Endothelial cell of hepatic sinusoid (primary cell): ENCODE measurements at regions not wholly inside any gene's neighbourhood (a gene's known extent, or its start where the extent isn't known, plus 50 kb on each side); places are given as distances from the start of the nearest gene placed in this dataset.

Experiments
- in situ Hi-C: cut with HindIII; loops from 2 replicates; pipeline ENCODE4 v1.10.0; 2017; ENCODE audit warnings: low sequenced_read_pairs

DNA sequence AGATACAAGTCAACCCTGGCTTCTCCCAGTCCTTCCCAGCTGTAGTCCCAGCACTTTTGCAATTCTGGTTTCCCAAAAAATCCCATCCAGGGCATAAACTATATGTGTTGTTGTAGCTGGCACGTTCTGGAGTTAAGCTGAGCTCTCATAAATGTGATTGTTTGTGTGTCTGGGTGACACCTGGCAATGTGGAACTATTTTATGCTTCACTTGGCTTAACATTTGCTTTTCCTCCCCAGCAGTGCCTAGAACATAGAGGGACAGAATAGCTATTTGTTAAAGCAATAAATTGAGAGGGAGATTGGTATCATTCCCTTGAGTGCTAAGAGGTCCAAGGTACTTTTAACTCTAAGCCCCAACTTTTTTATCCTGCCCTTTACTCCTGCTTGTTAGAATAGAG is 575.9 kb upstream of the NOX3 start:
- in situ Hi-C loops = no loop called here

DNA sequence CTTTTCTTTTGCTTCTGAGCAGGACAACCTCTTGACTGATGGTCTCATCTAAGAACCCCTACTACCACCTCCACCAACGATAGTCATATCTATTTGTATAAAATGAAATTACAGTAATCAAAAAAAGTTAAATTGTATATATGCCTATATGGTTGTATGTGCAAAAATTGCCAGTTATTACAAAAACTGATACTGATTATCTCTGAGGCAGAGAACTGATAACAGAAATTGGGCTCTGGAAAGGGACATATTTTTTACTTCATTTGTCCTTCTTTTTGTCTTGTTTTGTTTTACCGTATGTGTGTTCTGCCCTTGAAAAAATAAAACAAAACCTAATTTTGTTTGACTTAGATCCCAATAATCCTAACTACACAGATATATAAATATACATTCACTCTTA is 574.4 kb upstream of the NOX3 start:
- in situ Hi-C loops = no loop called here

DNA sequence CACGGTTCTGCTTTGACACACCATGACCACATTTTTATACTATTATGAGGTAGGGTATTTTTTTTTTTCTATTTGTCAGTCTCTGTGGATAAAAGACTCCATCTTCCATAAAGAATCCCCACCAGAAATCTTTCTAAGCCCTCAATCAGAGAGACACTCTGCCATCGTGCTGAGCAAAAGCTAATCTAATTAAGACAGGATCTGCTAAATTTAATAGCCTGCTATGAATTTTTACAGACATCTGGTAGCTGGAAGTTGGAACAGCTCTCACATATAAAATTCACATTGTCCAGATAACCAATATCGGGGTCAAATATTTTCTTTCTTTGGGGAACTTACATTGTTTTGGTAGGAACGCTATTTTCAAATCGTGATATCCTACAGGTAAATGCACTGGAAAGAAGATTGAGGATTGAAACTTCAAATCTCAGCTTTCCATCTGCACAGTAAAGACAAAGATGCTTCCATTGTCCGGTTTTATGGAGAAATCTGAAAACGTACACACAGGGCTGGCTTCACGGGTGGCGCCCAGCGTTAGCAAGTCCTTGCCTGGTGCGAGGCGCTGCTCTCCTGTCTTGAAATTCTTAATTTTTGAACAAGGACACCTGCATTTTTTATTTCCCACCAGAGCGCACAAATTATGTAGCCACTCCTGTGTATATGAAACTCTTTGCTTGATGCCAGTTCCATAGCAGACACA is 573.8 kb upstream of the NOX3 start:
- in situ Hi-C loops = no loop called here

DNA sequence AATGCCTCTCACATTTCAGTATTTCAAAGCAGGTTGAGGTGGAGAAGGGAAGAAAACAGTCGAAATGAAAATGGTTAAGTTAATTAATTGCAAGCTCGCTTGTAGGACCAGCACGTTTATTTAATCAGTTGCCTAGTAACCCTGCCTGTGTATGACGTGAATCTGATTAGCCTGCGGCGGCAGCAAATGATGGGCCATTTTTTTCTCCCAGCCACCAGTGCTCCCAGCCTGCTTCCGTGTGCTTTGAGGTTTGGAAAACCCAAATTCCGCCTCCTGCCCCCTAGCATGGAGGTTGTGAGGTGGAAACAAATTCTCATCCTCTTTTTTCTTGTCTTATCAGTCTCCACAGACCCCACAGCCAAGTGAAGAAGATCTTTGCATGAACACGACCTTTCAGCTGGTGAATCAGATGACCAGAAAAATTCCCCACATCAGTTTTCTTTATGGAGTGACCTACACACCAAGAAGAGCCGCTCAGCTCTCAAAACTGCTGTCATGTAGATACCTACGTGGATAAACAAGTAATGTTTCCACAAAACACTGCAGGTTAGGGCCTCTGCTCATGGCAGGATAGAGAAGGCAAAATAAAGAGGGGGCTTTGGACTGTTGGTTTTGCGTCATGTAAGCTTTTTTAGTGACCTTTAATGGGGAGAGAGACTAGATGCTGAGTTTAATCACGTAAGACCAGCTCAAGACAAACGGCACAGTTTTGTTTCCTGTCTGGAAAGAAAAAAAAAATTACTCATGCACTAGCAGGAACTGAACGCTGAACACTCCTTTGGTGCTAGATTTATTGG is 572.9 kb upstream of the NOX3 start:
- in situ Hi-C loops = no loop called here

DNA sequence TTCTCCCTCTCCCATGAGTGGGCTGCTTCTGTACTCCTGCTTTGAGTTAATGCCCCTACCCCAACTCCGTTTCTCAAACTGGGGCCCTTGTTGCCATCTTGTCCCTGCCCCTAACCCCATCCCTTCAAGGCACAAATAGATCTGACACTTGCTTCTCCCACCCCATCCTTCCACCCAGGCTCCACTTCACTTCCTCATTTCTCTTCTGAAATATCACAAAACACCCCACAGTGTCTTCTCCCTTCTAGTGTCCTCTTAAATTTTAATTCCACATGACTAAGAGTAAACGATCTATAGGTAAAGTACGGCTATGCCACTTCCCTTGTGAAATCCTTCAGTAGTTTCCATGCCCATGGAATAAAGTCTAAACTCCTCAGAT is 571.6 kb upstream of the NOX3 start:
- in situ Hi-C loops = no loop called here

DNA sequence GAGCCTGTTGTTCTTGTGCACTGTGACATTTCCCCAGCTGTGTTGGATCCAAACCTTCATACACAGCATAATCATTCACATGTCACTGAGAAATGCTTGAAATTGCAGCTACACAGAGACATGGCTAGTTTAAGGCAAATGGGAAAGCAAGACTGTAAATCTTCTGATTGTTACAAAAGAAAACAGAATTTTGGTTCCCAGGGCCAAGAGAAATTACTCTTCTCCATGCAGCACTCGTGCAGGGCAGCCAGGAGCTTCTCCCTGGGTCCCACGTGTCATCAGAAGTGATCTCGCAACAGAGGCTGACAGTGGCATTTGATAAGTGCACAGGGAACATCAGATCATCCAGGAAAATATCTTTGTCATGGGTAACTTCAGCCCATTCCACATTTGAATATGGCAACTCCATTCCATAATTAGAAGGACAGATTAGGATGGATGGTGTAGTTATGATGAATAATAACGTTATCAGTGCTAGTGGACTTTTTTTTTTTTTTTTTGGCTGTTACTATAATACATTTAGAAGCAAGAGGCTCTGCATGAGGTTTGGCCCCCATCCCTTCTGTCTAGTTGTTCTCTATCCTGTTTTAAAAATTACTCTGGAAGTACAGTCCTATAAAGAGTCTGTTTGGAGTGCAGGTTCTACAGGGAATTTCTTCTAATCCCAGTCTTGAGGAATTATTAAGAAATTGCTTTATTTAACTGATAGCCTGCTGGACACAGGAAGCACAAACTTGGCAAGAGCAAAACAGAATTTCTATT is 571.0 kb upstream of the NOX3 start:
- in situ Hi-C loops = no loop called here

DNA sequence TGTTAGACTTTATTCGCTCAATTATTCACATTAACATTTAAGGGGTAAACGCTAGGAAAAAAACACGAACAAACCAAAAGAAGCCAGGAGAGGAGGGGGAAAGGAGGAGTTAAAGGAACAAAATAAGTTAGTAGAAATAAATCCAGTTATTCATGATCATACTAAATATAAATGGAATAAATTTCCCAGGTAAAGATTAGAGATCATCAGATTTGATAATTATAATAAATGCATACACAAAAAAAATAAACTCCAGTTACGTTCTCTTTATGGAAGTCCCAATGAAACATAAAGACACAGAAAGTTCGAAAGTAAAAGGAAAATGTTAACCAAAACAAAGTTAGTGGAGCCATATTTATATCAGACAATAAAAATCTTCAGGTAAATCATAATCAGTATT is 568.7 kb upstream of the NOX3 start:
- in situ Hi-C loops = no loop called here

DNA sequence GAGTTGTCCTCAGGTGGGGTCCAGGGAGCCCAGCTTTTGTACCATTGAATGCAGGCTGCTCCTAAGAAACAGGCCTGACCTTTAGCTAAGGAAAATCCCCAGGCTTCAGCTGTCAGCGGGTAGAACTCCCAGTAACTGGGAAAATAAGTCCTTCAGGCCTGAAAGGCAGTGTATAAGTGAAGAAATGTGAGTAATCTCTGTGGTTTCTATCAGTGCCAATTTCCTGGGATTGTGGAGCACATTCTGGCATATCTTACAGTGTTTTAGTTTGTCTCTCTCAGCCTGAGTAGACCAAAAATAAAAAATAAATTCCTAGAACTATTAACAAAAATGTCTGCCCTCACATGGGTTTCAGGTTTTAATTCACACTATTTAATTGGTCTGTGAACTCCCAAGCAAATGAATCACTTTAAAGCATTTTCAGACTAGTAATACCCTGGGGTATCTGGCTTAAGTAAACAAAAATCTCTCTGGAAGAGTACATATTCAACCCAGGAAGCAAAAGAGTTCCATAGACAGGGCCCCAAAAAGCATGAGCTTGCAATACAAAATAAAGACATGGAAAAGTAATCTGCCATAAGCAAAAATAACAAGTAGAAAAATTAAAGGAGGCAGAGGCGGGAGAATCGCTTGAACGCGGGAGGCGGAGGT is 566.2 kb upstream of the NOX3 start:
- in situ Hi-C loops = no loop called here

DNA sequence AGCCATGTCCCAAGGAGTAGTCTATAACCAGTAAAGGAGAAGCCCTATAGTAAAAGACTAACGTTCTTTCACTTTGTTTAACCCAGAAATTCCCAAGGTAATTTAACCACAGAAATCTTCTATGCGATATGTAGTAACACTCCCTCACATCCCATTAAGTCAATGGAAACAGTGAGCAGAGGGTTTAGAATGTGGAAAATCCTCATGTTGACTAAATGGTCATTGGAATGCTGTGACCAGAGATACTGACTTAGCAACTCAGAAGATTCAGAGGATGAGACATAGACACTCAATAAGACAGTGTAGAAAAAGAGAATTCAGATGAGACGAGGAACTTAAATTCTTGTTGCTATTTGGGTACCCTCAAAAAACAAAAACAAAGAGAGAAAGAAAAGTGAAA is 562.2 kb upstream of the NOX3 start:
- in situ Hi-C loops = no loop called here

DNA sequence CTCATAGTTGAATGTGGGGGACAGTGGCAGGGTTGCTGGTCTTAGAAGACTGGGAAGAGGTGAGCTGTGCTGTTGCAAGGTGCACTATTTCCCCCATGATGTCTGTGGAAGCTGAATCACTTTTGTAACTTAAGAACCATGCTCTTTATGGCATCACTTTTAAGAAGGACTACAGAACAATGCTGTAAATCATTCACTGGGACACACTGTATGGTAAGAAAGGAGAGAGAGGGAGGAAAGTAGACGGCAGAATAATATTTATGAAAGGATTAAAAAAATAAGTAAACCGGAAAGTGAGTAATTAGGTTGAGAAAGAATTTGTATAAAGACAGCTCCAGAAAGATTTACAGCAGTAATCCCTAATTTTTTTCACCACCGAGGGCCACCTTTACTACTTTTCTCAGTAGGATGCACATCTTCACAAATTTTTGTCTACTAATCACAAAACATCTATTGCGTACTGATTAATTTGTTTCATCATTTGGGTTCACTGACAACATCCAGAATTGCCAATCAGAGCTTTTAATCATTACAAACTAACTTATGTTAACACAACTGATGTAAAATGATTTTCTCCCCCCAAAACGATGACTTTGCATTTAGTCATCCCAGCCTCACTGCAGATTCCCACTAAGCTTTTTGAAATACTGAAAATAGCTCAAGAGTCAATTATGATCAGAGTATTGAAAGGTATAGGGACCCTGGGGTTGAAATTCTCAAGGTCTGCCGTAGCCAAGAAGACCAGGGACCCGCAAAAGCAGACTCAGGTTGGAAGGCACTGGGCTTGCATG is 560.7 kb upstream of the NOX3 start:
- in situ Hi-C loops = no loop called here

DNA sequence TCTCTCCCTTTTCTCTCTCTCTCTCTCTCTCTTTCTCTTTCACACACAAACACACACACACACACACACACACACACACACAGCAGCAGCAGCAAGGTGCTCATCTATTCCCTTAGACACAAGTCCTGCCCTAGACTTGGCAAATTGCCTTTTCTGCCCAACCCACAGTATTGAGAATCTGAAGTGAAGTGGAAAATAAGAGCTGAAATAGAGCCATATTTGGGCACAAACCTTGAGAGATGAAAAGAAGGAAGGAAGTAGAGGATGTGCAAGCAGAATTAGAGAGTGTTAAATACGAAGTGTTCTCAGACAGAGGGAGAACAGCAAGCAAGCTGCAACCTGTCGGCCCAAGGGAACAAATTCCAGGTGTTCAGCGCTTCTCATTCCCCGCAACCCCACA is 557.5 kb upstream of the NOX3 start:
- in situ Hi-C loops = no loop called here

DNA sequence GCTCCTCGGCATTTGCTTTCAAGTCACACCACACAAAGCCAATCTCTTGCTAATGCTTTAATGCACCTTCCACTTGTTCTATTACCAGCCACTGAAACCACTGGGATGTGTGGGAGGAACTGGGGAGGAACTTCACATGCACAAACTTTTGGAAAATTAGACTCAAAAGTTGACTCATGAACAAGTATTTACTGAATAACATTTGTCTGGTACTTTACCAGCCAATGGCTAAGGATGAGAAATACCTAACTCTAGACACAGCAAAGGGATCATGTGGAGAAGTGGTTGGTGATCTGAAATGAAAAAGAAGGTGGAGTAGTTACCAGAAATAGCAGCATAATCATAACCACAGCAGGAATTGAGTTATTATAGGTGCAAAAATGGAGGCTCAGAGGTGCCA is 554.0 kb upstream of the NOX3 start:
- in situ Hi-C loops = no loop called here

DNA sequence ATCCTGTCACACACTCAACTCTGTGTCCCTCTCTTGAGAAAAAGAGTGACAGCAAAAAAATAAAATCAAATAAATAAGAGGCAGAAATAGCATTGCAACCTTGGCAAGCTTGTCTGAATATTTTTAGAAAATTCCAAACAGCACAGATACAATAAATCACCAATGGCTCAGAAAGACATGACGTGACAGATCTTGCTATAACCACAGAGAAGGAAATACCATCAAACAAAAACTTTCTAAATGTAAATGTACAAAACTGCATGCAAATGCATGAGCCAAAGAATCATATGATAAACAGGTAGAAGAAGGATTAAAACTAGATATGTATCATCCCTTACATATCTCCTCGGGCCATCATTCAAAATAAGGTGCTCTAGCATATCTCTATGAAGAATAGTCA is 549.2 kb upstream of the NOX3 start:
- in situ Hi-C loops = no loop called here

DNA sequence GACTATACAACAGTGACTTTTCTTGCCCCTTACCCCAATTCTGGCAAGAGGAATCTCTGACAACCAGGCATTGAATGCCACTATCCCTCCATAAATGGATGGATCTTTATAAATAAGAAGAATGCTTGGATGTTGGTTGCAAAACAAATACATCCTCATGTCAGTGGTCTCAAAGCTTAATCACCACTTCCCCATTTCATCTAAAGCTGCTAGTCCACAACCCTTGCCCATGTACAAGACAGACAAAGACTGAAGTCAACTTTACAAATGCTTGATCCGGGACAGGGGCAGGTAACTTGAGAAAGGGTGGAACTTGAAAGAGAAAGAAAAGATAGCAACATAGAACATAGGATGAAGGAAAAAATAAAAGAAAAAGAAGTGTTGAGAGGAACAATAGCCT is 540.5 kb upstream of the NOX3 start:
- in situ Hi-C loops = no loop called here

DNA sequence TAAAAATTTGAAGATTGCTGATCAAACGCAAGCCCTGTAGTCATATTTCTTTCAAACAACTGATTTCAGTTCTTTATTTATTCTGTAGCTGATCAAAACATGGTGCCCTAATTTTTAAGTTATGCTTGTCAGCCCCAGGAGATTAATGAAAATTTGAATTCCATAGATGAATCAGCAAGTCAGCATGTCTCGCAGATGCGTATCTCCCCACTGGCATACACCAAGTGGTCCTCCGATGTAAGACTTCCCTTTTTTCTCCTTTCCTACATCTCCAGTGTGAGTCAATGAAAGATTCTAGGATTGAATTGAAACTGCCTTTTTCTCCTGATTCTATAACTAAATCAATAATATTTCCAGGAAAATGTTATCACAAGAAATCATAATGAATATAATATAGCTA is 539.6 kb upstream of the NOX3 start:
- in situ Hi-C loops = no loop called here

DNA sequence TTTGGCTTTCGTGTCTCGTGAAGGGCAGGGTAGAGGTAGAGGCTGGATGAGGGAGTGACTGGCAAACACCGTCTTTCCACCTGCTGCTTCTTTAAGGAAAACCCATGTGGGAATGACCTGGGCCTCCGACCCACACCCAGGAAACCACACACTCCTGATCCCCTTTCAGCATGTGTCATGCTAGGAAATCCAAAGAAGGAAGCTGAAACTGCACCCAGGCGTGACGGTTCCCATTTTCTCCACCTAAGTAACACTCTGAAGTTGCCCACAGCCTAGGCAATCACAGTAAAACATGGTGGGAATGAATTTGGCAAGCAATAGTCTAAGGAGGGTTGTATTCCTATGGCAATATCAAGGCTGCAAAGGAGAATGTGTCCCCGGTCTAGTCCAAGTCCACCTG is 538.4 kb upstream of the NOX3 start:
- in situ Hi-C loops = no loop called here

DNA sequence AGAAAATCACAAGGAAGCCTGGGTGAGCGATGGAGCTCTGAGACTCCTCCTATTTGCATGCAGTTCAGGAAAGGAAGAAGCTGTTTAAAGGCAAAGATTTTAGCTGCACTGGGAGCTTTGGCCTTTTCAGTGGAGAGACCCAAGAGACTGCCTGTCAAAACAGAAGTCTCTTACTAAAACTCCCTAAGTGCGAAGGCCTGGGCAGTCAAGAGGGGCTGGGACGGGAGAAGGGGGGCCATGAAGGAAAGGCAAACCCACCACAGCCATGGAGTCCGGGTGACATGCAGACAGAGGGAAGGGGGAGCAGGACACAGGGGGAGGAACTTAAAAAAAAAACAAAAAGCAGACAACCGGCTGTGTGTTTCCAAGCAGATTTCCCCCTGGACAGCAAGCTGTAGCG is 537.6 kb upstream of the NOX3 start:
- in situ Hi-C loops = no loop called here

DNA sequence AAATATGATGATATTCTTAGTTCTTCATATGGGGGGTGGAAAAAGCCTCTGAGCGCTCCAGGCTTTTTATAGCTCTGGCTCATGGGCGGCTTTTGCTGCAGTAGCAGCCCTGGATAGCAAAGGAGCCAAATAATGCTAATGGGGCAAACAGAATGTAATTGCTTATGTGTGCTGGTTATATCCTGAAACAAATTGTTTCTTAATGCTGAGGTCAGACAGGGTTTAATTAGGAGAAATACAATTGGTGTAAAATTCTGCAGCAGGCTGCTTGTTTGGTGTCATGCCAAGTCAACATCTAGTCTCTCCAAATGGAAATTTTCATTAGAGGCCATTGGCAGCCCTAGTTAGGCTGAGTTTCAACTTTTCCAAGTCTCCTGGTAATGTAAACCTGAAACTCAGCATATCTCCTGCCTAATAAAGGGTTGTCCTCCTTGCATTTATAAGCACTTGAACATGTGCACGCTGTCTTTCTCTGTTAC is 530.1 kb upstream of the NOX3 start:
- in situ Hi-C loops = loop anchor here (10.0 kb wide), 1 partner anchor 91 kb away; no protein-coding TSS in a partner anchor

DNA sequence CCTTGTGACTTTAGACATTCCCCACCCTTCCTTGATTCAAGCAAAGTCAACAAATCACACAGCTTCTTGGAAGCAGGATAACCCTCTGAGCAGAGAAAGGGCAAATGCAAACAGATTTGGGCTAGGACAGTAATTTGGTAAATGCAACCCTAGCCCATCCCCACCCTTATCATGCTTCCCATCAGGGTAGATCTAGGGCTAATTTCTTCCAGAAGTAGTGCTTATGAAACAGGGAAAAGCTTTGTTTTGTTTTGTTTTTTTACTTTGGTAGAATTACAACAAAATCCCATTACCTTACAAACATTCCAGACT is 525.1 kb upstream of the NOX3 start:
- in situ Hi-C loops = loop anchor here (10.0 kb wide), 1 partner anchor 86 kb away; no protein-coding TSS in a partner anchor

DNA sequence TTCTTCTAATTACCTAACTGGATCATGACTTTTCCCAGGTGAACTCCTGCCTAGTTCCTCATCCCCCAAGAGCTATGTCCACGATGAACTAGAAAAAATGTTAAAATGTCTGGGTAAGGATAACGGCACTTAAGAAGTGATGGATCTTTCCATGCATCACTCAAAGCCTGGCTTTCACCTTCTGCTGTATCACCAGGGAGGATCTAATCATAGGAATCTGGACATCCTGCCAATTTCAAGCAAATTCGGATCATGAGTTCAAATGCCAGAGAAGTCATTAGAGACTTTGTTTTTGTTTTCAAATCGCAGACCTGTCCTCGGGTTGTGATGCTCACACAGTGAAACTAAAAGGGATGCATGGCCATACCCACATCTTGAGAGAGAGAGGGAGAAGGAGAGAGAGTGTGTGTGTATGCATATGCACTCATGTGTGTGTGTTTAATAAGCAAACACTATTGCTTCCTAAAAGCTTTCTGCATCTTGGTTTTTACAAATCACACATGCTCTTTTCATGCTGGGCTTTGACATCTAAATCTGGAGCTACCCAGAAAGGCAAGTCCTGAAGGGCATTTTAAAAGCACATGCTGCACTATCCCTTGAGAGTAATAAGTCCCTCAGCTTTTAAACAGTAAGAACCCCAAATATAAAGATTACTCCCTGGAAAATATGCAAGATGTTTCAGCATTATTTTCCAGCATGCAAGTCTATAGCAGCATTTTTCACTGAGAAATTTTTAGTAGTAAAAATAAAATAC is 524.6 kb upstream of the NOX3 start:
- in situ Hi-C loops = loop anchor here (10.0 kb wide), 1 partner anchor 85 kb away; no protein-coding TSS in a partner anchor
